Endothelial cell (in vitro differentiated cells): ENCODE measurements at regions not wholly inside any gene's neighbourhood (a gene's known extent, or its start where the extent isn't known, plus 50 kb on each side); places are given as distances from the start of the nearest gene placed in this dataset.

Experiments used
- DNase-seq: peaks from one replicate; pipeline ENCODE4 v3.0.0; 2021; ENCODE audit warnings: low spot score
- H3K27ac Mint-ChIP-seq: one replicate; pipeline ENCODE4 v1.8.0; 2021; ENCODE audit warnings: mixed read lengths, inconsistent platforms; ENCODE audit not compliant: unreplicated experiment
- H3K27me3 Mint-ChIP-seq: one replicate; pipeline ENCODE4 v1.8.0; 2021; ENCODE audit warnings: mild to moderate bottlenecking, moderate library complexity, mixed read lengths, inconsistent platforms; ENCODE audit not compliant: unreplicated experiment
- H3K36me3 Mint-ChIP-seq: one replicate; pipeline ENCODE4 v1.8.0; 2021; ENCODE audit warnings: mild to moderate bottlenecking, low read depth, mixed read lengths, inconsistent platforms; ENCODE audit not compliant: unreplicated experiment
- H3K4me1 Mint-ChIP-seq: one replicate; pipeline ENCODE4 v1.8.0; 2021; ENCODE audit warnings: mild to moderate bottlenecking, mixed read lengths, inconsistent platforms; ENCODE audit not compliant: unreplicated experiment
- H3K4me3 Mint-ChIP-seq: one replicate; pipeline ENCODE4 v1.8.0; 2021; ENCODE audit warnings: mild to moderate bottlenecking, mixed read lengths, inconsistent platforms; ENCODE audit not compliant: unreplicated experiment
- H3K9me3 Mint-ChIP-seq: one replicate; pipeline ENCODE4 v1.8.0; 2021; ENCODE audit warnings: mixed read lengths, inconsistent platforms; ENCODE audit not compliant: unreplicated experiment
- TF ChIP-seq, protein P1 (sequence below): fragments of 200-600 bp; sonication (generic); IDR thresholded peaks from one replicate; pipeline ENCODE4 v1.5.0; 2021; ENCODE audit warnings: antibody characterized with exemption; ENCODE audit not compliant: unreplicated experiment

DNA sequence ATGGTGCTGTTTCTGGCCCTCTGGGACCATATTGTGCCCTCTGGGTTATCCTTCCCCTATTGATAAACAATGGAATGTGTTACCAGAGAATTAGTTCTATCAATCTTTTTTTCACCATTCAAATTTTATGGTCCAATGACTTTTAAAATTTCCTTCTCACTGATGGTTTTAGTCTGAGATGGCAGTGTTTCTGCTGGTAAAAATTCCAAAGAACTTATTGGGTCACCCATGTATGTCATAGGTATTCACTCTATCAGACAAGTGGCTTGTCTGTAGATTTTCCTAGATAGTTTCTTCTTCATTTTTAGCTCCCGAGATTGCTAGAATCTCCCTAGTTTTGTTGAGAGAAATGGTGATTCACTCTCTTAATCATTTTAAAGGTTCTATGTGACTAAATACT lies 357.2 kb upstream of the RGS17 start:
- no peak for DNase-seq
- Mint-ChIP-seq H3K9me3 (no peaks in the 10 kb centered on the region), H3K27ac (no peak overlapping the region), H3K27me3 (peaks cover 2% of the 10 kb centered on the region), H3K36me3 (no peaks in the 10 kb centered on the region), H3K4me1 (peaks cover 6% of the 10 kb centered on the region), H3K4me3 (no peak overlapping the region)
- TF ChIP-seq, protein P1, sequence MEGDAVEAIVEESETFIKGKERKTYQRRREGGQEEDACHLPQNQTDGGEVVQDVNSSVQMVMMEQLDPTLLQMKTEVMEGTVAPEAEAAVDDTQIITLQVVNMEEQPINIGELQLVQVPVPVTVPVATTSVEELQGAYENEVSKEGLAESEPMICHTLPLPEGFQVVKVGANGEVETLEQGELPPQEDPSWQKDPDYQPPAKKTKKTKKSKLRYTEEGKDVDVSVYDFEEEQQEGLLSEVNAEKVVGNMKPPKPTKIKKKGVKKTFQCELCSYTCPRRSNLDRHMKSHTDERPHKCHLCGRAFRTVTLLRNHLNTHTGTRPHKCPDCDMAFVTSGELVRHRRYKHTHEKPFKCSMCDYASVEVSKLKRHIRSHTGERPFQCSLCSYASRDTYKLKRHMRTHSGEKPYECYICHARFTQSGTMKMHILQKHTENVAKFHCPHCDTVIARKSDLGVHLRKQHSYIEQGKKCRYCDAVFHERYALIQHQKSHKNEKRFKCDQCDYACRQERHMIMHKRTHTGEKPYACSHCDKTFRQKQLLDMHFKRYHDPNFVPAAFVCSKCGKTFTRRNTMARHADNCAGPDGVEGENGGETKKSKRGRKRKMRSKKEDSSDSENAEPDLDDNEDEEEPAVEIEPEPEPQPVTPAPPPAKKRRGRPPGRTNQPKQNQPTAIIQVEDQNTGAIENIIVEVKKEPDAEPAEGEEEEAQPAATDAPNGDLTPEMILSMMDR: no peak

DNA sequence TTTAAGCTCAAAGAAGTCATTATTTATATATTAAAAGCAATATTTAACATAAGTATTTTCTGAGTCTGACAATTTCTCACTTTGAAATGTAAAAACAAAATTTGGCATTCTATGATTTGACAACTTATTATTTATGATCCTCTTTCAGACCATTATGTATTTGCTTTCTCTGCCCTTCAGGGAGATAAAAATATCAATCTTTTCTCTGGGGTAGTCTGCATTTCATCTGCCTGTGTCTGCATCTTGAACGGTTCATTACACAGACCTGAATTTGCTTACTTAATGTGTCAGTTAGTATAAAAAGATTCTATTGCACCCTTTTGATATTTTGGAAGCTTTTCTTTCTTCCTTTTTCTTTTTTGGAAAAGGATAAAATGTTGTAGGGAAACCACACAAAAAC lies 354.0 kb upstream of the RGS17 start:
- no peaks in the 10 kb centered on the region for H3K9me3 Mint-ChIP-seq
- TF ChIP-seq, protein P1: no peak
- H3K27ac Mint-ChIP-seq: no peak overlapping the region
- no peaks in the 10 kb centered on the region for H3K4me1 Mint-ChIP-seq
- no peaks in the 10 kb centered on the region for H3K36me3 Mint-ChIP-seq
- H3K27me3 Mint-ChIP-seq: peaks cover 1% of the 10 kb centered on the region
- no peak overlapping the region for H3K4me3 Mint-ChIP-seq
- no peak for DNase-seq

DNA sequence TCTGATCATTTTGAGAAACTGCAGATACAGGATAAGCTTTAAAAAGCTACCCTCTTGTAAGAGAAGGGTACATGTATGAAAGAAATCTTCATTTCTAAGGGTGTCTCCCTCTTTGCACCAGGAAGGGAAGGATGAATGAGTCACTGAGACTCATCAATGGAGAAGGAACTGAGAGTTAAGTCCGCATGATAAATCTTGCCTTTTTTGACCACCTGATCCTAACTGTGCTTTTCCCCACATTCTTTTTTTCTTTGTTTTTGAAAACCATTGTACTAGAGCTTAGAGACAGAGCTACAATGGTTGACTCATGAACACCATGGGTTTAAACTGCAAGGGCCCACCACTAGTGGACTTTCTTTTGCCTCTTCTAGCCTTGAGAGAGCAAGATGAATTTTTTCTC lies 353.0 kb upstream of the RGS17 start:
- Mint-ChIP-seq H3K4me1 (no peaks in the 10 kb centered on the region), H3K9me3 (no peaks in the 10 kb centered on the region), H3K36me3 (no peaks in the 10 kb centered on the region), H3K27me3 (peaks cover 1% of the 10 kb centered on the region), H3K27ac (no peak overlapping the region), H3K4me3 (no peak overlapping the region)
- TF ChIP-seq, protein P1: no peak
- DNase-seq: no peak

DNA sequence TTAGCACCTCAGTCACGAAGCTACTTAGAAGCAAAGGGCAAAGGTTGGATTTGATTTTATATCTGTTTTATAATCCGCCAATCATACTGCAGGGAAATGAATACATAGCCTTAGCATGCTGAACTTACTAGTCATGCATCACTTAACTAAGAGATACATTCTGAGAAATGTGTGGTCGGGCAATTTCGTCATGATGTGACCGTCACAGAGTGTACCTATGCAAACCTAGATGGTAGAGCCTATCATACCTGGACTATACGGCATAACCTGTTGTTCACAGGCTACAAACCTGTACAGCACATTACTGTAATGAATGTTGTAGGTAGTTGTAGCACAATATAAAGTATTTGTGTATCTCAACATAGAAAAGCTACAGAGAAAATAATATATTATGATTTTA lies 345.2 kb upstream of the RGS17 start:
- Mint-ChIP-seq H3K9me3 (no peaks in the 10 kb centered on the region), H3K36me3 (no peaks in the 10 kb centered on the region), H3K27ac (no peak overlapping the region), H3K27me3 (peaks cover 3% of the 10 kb centered on the region), H3K4me1 (no peaks in the 10 kb centered on the region), H3K4me3 (no peak overlapping the region)
- TF ChIP-seq, protein P1: no peak
- DNase-seq: no peak

DNA sequence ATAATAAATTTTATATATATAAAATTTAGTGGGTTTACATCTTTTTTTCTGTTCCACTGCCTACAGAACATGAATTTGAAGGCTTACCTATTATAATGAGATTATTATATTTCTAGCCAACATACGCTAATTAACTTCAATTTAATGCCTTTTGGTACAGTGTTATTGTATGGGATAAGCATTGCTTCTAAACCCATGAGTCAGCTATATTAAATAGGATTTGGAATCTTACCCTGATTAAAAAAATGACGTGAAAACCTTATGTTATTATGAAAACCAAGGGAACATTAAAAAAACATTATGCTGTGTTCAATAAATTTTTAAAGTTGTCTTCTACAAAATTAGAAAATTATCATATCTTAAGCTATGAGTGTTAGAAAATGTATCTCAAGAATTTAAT lies 334.0 kb upstream of the RGS17 start:
- DNase-seq: no peak
- Mint-ChIP-seq H3K4me1 (no peaks in the 10 kb centered on the region), H3K9me3 (no peaks in the 10 kb centered on the region), H3K27me3 (no peaks in the 10 kb centered on the region), H3K27ac (no peak overlapping the region), H3K4me3 (no peak overlapping the region), H3K36me3 (no peaks in the 10 kb centered on the region)
- TF ChIP-seq, protein P1: no peak
